Hepatic stellate cell (primary cell): ENCODE measurements at regions not wholly inside any gene's neighbourhood (a gene's known extent, or its start where the extent isn't known, plus 50 kb on each side); places are given as distances from the start of the nearest gene placed in this dataset.

ENCODE experiments used
- DNase-seq: peaks from one replicate; pipeline ENCODE4 v3.0.0; 2011; ENCODE audit warnings: low spot score

DNA sequence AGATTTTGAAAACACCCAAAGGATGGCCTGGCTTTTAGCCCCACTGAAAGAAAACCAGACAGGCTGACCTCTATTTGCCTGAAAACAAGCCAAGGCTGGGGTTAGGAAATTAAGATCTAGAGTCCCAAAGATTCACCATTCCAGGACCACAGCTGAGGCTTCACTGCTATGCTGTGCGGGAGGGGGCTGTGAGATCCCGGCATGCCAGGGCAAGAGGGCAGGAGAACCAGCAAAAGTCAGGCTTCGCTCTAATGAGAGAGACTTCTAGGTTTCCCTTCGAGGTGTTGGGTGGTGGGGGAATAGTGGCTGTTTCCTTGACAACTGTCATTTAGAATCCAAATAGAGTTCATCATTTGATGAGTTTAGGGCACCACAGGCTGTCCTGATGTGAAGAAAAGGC is 152.9 kb upstream of the NFIB start:
- DNase-seq, result no peak

DNA sequence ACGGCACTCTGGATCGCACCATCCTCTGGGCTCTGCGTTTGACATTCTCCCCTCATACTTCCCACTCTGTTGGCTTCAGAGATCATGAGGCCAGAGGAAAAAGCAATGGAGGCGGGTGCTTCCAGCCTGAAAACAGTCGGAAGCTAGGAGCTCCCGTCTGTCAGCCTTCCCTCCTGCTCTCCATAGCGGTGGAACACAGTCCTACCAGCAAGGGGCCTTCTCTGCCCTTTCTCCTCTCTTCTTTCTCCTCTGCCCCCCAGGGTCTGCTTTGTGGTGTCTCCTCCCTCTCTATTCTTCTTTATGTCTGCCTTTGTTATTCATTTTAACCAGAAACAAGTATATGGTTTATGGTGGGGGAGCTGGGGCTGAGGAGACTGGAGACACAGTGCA is 152.5 kb upstream of the NFIB start:
- DNase-seq, result no peak

DNA sequence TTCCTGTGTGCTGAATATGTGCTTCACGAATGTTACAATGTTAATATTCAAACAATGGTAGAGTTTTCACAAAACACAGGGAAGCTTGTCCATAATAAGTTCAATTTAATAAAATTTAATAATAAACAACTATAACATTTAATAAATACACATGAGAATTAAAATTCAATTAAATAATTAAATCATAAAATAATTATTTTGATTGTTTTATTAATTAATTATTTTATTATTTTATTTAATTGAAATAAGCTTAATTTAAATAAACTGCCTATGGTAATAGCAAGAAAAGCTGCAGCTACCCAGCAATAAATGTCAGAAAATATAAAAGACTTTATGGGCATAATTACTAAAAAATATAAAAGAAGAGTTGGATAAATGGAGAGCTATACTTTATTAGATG is 149.0 kb upstream of the NFIB start:
- DNase-seq, result no peak

DNA sequence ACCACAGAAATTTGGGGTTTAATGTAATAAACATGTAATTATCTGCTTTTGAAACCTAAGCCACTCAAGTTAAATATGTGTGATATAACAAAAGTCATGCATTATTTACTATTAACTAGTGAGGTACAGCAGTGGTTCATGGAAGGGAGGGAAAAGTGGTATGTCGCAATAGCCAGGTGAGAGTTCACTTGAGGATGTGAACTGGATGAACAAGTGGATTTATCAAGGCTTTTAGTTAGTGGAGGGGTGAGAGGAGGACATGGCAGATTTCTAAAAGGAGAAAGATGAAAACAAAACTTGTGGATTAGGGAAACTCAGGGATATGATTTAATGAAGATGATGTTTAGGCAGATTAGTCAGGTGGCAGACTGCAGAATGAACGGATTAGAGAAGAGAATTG is 141.3 kb upstream of the NFIB start:
- no peak for DNase-seq

DNA sequence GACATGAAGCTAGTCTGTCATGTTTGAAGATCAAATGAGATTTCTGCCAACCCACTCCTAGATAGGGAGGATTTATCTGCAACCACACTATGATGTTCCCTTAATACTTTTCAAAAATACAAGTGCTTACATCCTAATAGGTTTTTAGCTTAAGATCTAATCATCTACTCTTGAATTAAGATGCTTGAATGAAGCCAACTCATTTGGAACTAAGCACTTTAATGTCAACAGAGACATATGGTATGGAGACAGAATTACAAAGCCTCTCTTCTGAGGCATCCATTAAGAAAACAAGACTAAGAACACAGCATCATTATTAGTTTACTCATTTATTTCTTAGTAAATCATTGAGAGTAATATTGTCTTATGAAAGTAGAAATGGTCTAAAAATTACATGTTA is 139.3 kb upstream of the NFIB start:
- no peak for DNase-seq

DNA sequence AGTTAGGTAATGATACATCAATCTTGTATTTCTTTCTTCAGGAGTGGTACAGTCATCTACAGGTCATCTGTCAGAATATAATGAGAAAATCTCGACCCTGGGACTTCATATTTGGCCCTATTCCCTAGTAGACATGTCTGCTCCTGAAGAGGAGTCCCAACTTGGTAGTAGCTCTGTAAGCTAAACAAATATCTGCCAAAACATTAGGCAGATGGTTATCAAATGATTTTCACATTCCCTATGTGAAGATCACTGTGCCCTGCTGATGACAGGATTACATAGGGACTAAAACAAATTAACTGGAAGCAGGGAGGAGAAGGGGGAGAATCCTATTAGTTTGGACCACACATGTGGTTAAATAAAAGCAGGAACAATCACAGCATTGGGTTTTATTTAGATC is 138.6 kb upstream of the NFIB start:
- no peak for DNase-seq

DNA sequence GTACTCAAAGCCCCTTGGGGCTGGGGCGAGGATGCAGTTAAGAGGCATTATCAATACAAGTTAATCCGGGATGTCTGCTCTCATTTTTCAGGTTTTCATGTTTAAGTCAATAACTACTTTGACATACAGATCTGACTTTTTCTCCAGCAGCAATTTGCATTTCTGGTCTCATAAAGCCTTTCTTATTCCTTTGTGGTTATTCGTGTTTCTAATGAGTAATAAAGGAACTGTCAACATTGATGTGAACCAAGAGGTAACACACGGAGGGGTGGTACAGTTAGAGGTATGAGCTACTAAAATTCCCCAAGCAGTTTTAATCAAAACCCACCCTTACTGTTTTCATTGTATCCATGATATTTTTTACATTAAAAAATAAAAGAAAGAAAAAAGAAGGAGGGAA is 138.0 kb upstream of the NFIB start:
- DNase-seq, result no peak

DNA sequence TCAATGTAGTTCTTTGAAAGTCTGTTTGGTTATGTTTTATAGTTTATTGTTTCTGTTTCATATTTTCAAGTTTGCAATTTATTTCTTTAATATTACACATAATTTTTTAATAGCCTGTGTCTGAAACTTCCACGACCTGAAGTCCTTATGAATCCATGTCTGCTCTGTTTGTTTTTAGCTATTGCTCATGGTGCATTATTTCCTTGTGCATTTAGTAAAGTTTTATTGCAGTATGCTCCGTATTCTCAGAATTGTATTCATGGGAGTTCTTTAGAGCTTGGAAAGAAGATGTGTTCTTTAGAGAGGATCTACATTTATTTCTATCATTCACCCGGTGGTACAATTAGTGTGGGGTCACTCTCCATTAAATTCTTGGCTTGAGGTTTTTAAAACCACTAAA is 133.2 kb upstream of the NFIB start:
- no peak for DNase-seq

DNA sequence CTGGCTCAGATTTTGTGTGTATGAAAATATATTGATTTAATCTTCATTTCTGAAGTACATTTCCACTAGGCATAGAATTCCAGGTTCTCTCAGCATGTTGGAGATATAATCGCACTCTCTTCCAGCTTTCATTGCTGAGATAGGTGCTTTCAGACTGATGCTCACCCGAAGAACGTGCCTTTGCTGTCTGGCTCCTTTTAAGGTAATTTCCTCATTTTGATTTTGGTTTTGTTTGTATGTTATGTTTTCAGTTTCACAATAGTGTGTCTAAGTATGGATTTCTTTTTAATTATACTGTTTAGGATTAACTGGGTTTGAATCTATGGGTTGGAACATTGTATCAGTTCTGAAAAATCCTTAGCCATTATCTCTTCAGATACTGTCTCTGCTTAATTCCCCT is 132.0 kb upstream of the NFIB start:
- no peak for DNase-seq

DNA sequence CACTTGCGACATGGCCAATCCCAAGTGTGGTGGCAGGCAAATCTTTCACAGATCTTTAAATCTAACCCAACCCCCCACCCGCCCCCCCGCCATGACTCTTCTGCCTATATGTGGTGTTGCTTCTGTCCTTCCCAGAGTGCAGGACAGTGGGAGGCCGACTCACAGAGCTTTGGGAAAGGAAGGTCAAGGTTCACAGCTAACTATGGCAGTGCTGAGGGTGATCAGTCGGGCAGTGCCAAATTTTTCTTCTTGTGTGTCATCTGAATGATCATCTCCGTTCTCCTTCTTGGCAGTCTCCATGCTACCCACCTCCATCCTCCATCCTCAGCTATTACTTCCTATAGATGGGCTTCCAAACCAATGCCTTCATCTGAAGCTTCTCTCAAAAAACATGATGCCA is 129.0 kb upstream of the NFIB start:
- no peak for DNase-seq

DNA sequence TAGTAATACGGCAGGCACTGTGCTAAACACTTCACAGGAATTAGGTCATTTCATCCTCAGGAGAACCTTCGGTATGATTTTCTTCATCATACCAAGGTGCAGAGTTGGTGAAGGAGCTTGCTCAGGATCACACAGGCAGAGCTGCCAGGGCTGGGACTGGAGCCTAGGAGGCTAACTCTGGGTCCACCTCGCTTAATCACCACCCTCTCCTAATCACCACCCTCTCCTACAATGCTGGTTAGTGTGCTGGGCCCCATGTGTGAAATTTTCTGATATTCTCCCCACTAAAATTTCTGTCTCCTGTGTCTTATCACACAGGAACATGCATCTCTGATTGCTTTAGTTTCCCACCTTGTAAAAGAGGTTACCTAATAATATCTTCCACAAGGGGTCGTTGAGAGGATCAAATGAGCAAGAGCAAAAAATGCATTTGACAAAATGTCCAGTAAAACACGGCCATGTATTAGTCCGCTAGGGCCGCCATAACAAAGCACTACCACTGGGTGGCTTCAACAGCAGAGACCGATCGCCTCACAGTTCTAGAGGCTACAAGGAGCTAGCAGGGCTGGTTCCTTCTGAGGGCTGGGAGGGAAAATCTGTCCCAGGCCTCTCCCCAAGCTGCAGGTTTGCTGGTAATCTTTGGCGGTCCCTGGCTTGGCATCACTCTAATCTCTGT is 128.2 kb upstream of the NFIB start:
- DNase-seq, result no peak

DNA sequence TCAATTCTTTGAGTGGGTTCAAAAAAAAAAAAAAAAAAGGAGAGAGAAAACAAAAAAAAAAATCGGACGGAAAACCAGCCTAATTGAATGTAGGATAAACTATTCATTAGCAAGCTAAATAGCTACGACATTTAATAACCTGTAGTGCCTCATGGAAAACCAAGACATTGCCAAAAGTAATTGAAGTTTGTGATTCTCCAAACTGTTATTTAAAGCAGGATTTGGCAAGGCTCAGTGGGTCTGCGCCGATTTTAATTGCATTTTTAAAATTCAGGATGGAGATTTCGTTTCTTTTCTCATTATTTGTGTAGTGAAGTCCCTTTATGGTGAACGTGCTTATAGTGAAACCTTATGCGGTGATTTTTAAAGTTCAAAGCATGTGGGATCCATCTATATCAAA is 127.2 kb upstream of the NFIB start:
- no peak for DNase-seq

DNA sequence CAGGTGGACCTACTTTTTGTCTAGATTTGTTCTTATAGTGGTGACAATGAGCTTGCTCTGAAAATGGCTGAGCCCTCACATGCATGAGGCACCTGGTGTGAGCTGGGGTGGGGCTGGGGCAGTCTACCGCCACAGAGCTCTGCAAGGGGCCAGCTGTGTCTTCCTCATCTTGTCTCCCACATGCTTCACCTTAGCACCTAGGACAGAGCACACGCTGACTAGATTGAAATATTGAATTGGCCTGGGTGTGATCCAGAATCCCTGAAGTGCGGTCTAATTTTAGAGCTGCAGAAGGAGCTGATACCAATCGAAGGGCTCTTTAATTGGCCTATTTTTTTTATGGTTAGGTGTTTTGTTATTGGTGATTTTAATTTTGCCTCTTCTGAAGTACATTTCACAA is 126.1 kb upstream of the NFIB start:
- DNase-seq, result no peak

DNA sequence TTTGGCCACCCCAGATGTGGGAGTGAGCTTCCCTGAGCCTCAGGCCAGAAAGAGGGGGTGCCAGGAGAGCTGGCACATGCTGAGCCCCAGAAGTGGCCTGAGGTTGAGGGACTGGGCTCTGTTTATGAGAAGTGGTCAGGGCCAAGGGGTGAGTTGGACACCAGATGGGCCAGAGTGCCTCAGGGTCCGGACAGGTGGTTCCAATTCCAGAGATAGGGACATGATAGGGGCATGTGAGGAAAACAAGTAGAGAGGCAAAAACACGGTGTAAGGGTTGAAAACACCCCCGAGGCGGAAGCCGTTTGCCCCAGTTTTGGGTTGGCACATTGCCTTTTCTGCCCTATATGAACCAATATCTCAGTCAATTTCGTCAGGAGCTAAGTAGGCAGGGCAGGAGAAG is 125.6 kb upstream of the NFIB start:
- DNase-seq, result no peak

DNA sequence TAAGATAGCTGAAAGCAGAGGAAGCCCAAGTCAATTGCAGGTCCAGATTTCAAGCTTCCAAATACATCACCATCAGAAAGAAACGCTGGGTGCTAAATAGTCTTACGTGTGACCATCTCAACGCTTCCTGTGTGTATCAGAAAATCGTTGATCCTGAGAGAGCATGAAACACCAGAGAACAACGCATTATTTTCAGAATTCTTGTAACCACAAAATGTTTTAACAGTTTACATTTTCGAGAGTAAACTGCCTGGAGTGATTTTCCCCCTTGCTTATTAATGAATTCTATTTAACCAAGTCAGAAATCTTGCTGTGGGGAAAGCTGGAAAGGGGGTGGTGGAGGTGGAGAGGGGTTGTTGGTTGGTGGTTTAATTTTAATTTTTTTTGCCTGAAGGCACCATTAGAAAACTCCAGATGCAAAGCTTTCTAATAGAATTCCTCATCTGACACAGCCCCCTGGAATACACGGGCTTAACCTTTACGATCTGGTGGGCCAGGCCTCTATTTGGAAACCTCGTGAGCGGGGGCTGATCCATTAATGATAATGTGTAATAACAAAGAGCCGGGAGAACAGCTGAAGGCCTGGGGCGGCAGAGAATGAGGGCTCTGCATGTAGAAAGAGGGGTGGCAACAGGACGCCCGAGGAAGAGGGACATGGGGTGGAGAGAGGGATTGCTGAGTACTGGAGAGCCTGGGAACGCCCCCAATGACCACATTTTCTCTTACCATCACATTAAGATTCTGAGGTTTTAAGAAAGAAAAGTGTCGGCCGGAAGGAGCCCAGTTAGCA is 124.5 kb upstream of the NFIB start:
- DNase-seq, result no peak

DNA sequence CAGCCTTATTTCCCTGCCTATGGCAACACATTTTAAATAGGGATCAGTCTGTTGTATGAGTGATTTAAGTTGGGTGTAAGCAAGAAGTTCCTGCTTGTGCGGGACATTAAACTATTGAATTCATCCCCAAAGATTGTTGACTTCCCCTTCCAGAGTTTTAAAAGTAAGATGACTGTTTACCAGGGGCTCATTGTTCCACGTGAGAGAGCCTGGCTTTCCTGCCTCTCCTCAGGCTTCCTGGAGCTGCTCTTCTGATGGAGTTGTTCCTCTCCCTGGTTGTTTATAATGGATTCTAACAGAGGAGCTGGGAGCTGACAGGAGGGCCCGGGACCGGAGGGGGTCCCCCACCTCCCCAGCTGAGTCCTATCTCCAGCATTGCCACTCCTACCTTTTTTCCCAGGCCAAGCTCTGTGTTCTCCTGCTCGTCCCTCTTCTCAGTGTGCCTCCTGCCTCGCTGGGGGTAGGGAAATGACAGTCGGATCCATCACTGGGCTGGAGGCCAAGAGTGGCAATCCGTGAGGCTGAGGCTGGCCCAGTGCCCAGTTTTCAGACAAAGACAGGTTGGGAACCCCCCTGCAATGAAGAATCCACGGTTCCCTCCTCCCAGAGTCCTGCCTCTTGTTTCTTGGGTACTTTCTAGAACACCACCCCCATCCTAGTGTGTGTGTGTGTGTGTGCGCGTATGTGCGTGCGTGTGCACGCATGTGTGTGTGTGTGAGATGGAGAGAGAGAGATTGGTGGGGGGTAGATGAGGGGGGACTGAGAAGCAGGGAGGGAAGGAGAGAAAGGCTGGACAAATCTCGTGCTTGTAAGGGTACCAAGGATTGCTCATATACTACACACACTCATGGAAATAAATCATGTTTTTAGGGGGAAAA is 123.7 kb upstream of the NFIB start:
- no peak for DNase-seq

DNA sequence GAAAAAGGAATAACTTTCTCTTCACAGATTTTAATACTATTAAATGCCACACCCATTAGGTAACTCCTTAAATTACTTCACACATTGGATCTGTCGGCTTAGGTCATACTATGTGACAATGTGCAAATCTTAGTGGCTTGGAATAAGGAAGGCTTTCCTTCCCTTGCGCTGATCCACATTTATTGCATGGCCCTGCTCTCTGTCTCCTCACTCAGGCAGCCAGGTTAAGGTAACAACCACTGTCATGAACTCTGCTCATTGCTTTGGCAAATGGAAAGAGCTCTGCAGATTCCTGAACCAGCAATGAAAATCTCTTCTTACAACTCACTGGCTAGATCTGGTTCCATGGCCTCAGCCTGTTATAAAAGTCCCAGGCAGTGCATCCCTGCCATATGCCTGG is 121.9 kb upstream of the NFIB start:
- DNase-seq, result no peak

DNA sequence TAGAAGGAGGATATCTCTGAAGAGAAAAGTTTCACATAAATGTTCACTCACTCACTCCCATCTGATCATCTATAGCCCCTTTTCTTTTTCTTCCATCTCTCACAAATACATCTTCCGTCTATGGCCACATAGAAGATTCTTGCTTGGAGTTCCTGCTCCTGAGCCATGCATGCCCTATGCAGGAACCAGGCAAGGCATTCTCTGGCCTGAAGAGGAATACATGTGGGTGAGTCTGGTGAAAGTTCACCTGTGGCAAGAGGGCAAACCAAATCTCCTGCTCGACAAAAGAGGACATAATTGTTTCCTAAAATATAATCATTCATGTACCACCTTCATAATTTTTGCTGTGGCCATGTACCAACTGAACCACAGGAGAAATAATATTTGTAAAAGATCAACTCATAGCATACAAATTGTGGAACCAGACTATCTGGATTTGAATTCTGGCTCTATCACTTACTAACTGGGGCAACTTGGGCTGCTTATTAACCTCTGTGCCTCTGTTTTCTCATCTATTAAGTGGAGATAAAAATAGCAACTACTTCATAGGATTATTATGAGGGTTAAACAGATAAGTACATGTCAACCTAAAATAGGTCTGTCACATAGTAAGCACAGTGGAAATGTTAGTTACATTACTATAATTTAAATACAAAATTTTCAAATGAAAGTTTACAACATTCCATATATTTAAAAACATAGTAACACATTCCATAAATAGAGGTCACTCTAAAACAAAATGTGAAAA is 121.2 kb upstream of the NFIB start:
- no peak for DNase-seq

DNA sequence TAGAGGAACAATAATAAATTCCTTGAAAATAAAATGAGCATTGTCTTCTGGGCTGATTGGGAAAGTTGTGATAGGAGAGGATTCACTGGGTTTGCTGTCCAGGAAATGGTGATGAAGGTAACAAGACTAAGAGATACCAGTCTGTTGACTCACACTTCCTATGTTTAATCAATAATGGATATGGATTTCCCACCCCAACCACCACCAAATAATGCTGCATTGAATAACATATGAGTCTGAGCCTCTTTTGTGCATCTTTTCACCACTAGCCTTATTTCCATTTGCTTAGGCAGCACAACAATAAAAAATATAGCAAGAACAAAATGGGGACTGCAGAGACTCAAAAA is 120.2 kb upstream of the NFIB start:
- no peak for DNase-seq

DNA sequence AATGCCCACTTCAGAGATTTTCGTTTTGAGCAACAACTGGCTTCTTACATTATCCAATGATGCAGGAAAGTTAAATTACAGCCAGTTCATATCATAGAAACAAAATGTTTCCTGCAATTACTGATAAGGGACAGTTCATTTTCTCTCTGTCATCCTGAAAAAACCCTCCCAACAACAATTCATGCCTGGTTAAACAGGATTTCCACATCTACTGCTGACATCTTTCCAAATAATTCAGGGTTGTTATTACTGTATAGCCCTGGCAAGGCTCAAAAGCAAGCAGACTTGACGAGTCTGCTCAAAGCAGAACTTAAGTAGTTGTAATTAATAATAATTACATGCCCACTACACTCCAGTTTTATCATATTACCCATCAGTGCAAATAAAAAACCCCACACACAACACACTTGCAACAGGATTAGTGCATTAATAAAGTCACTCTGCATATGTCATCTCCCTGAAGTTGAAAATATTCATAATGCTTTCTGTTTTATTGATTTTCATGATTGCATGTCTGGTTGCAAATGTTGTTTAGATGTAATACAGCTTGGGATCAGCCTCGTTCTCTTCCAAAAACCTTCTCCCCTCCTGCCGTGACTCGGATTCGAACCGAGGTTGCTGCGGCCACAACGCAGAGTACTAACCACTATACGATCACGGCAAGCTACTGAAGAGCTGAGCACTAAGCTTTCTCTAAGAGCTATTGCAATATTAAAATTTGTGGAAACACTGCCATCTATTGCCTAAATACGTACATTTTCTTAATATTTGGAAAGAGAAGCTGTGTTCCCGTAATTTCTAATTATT is 119.6 kb upstream of the NFIB start:
- peak; percentile 11 for DNase-seq

DNA sequence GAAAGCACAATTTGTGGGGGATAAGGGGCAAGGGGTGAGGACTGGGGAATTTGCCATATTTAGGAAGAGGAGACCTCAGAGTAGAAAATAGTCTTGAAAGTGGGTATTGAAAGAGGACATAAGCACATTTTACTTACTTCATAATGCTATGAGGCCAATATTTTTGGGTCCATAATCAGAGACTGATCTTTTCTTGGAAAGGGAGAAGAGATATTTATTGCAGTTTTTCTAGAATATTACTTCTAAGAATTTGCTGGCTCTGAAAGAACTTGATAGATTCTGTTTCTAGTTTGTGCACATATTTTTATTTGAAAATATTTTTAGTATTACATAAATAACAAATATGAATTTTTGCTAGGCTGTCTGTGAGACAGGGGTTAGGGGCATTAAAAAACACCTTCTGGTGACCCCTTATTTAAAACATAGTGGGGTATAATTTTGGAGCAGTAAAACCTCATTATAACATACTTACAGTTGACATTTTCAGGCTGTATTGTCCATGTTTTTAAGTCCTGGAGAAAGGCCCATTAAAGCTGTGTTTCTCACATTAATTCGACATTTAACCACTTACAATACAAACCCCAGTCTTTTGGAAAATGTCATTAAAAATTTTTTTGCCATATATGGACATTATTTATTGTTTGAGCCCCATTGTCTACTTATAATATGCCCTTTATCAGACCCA is 118.9 kb upstream of the NFIB start:
- DNase-seq, result no peak
